HCT116 (cell line): ENCODE measurements at regions not wholly inside any gene's neighbourhood (a gene's known extent, or its start where the extent isn't known, plus 50 kb on each side); places are given as distances from the start of the nearest gene placed in this dataset.

Experiments
- EZH2 ChIP-seq: fragments of 200-600 bp; sonication (generic); IDR thresholded peaks from 2 replicates; pipeline ENCODE4 v1.6.1; 2017; ENCODE audit warnings: antibody characterized with exemption, mixed run types
- FOSL1 ChIP-seq: IDR thresholded peaks from 2 replicates; pipeline ENCODE4 v1.6.1; 2012; ENCODE audit warnings: low read depth
- JUND ChIP-seq: IDR thresholded peaks from 2 replicates; pipeline ENCODE4 v1.6.1; 2012
- POLR2A ChIP-seq: IDR thresholded peaks from 2 replicates; pipeline ENCODE4 v1.7.0; 2011; ENCODE audit warnings: borderline replicate concordance; ENCODE audit not compliant: insufficient read depth, insufficient read length; ENCODE audit errors: extremely low read depth
- RAD21 ChIP-seq: IDR thresholded peaks from 2 replicates; pipeline ENCODE4 v1.6.1; 2012; ENCODE audit warnings: low read depth, mild to moderate bottlenecking
- SP1 ChIP-seq: IDR thresholded peaks from 2 replicates; pipeline ENCODE4 v1.6.1; 2012; ENCODE audit warnings: low read depth
- TCF7L2 ChIP-seq: IDR thresholded peaks from 2 replicates; pipeline ENCODE4 v1.7.0; 2011; ENCODE audit warnings: borderline replicate concordance, inconsistent platforms; ENCODE audit not compliant: insufficient read depth, insufficient read length; ENCODE audit errors: extremely low read depth
- YY1 ChIP-seq: IDR thresholded peaks from 2 replicates; pipeline ENCODE4 v1.6.1; 2011; ENCODE audit warnings: low read length, low read depth, moderate library complexity, mild to moderate bottlenecking; ENCODE audit not compliant: insufficient replicate concordance; ENCODE audit errors: extremely low read depth
- ZNF274 ChIP-seq: fragments of 200-500 bp; sonication (Bioruptor generic); IDR thresholded peaks from 2 replicates; pipeline ENCODE4 v1.6.1; 2014; ENCODE audit warnings: mild to moderate bottlenecking, low read depth, low read length, inconsistent platforms
- TF ChIP-seq, protein P1 (sequence below), 3 experiments: fragments of 200-600 bp in 1 of 3; sonication (generic) in 1 of 3; IDR thresholded peaks in 2 of 3; conservative IDR thresholded peaks in 1 of 3; 2 replicates each; pipeline ENCODE4 v1.5.1; 2012 to 2017; ENCODE audit warnings: low read depth in 2 of 3, low read length in 2 of 3, antibody characterized with exemption in 1 of 3, borderline replicate concordance in 1 of 3, control low read depth in 1 of 3, mild to moderate bottlenecking in 1 of 3, mixed read lengths in 1 of 3, mixed run types in 1 of 3, moderate library complexity in 1 of 3; ENCODE audit not compliant: insufficient read depth in 1 of 3
- TF ChIP-seq, protein P2 (sequence below): IDR thresholded peaks from 2 replicates; pipeline ENCODE4 v1.6.1; 2012
- TF ChIP-seq, protein P3 (sequence below): IDR thresholded peaks from 2 replicates; pipeline ENCODE4 v1.6.1; 2012; ENCODE audit warnings: low read depth

DNA sequence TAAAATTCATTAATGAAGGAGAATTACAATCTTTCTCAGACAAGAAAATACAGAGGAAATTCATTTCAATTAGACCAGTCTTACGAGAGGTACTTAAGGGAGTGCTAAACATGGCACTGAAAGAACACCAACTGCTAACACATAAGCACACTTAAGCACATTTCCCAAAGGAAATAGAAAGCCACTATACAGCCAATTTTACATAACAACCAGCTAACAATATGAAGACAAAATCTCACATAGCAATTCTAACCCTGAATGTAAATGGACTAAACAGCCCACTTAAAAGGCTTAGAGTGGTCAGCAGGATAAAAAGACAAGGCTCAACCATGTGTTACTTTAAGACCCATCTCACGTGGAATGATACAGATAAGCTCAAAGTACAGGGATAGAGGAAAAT is 339.5 kb upstream of the LUZP2 start:
- TF ChIP-seq FOSL1 (no peak), SP1 (no peak), TCF7L2 (no peak), RAD21 (no peak), POLR2A (no peak), EZH2 (no peak), YY1 (no peak), JUND (no peak), ZNF274 (no peak)
- TF ChIP-seq, protein P1, sequence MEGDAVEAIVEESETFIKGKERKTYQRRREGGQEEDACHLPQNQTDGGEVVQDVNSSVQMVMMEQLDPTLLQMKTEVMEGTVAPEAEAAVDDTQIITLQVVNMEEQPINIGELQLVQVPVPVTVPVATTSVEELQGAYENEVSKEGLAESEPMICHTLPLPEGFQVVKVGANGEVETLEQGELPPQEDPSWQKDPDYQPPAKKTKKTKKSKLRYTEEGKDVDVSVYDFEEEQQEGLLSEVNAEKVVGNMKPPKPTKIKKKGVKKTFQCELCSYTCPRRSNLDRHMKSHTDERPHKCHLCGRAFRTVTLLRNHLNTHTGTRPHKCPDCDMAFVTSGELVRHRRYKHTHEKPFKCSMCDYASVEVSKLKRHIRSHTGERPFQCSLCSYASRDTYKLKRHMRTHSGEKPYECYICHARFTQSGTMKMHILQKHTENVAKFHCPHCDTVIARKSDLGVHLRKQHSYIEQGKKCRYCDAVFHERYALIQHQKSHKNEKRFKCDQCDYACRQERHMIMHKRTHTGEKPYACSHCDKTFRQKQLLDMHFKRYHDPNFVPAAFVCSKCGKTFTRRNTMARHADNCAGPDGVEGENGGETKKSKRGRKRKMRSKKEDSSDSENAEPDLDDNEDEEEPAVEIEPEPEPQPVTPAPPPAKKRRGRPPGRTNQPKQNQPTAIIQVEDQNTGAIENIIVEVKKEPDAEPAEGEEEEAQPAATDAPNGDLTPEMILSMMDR (IDR thresholded peaks at IDR 0.05 in 2 of 3, conservative IDR thresholded peaks at IDR 0.05 in 1 of 3; ENCODE audit: borderline replicate concordance in 1 of 3, insufficient read depth in 1 of 3, low read depth in 2 of 3, low read length in 2 of 3), result no peak
- TF ChIP-seq, protein P2, sequence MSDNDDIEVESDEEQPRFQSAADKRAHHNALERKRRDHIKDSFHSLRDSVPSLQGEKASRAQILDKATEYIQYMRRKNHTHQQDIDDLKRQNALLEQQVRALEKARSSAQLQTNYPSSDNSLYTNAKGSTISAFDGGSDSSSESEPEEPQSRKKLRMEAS, result no peak
- TF ChIP-seq, protein P3, sequence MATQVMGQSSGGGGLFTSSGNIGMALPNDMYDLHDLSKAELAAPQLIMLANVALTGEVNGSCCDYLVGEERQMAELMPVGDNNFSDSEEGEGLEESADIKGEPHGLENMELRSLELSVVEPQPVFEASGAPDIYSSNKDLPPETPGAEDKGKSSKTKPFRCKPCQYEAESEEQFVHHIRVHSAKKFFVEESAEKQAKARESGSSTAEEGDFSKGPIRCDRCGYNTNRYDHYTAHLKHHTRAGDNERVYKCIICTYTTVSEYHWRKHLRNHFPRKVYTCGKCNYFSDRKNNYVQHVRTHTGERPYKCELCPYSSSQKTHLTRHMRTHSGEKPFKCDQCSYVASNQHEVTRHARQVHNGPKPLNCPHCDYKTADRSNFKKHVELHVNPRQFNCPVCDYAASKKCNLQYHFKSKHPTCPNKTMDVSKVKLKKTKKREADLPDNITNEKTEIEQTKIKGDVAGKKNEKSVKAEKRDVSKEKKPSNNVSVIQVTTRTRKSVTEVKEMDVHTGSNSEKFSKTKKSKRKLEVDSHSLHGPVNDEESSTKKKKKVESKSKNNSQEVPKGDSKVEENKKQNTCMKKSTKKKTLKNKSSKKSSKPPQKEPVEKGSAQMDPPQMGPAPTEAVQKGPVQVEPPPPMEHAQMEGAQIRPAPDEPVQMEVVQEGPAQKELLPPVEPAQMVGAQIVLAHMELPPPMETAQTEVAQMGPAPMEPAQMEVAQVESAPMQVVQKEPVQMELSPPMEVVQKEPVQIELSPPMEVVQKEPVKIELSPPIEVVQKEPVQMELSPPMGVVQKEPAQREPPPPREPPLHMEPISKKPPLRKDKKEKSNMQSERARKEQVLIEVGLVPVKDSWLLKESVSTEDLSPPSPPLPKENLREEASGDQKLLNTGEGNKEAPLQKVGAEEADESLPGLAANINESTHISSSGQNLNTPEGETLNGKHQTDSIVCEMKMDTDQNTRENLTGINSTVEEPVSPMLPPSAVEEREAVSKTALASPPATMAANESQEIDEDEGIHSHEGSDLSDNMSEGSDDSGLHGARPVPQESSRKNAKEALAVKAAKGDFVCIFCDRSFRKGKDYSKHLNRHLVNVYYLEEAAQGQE, result no peak
